Pons (tissue), 1 donor: ENCODE measurements at regions not wholly inside any gene's neighbourhood (a gene's known extent, or its start where the extent isn't known, plus 50 kb on each side); places are given as distances from the start of the nearest gene placed in this dataset.
A peak's percentile ranks its signal among the peaks of the same experiment; 100 is the strongest.
"Not testable (repeated sequence)": the region's sequence is repeated elsewhere in the genome, so short reads cannot be mapped to it uniquely, and the experiment has no call there.

ENCODE experiments used
- DNase-seq: peaks from one replicate; pipeline ENCODE4 v3.0.0-alpha.2; 2016; ENCODE audit warnings: low spot score

GRCh38 chr9:7542693-7543092 is 256.9 kb downstream of the DMAC1 start:
- peak; percentile 71 for DNase-seq

- no peak for DNase-seq
Measured at GRCh38 chr9:7542126-7542525, 257.5 kb downstream of the DMAC1 start.

DNA sequence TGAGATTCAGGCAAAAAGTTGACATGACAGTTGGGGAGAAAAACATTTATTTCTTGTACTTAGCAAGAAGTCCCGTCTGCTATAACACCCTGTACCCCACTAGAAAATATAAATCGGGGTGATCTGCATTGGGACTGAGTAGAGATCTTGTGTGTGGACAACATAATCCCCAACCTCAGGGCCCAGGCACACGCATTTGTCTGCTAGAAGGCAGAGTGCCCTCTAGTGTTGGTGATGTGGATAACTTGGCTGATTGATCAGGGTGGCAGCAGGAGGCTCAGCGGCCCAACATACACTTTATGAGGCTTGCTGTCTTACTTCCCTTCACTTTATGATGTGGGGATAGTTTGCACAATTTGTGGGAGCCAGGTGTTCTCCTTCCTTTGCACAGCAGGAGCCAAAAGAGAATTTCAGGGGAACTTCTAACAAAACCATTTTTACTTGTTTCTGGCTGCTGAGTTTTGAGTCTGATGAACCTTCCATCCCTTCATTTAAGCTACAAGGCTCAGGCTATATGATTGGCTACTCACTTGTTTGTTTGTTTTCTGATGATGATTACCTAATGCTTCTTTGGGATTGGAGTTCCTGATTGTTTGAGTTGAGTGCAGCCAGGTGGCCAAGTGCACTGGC is 263.2 kb downstream of the DMAC1 start:
- DNase-seq, result peak; percentile 56

GRCh38 chr9:7534211-7534935 is 265.2 kb downstream of the DMAC1 start:
- no peak for DNase-seq

- DNase-seq, result no peak
Measured at GRCh38 chr9:7533376-7534090, 266.0 kb downstream of the DMAC1 start.

DNA sequence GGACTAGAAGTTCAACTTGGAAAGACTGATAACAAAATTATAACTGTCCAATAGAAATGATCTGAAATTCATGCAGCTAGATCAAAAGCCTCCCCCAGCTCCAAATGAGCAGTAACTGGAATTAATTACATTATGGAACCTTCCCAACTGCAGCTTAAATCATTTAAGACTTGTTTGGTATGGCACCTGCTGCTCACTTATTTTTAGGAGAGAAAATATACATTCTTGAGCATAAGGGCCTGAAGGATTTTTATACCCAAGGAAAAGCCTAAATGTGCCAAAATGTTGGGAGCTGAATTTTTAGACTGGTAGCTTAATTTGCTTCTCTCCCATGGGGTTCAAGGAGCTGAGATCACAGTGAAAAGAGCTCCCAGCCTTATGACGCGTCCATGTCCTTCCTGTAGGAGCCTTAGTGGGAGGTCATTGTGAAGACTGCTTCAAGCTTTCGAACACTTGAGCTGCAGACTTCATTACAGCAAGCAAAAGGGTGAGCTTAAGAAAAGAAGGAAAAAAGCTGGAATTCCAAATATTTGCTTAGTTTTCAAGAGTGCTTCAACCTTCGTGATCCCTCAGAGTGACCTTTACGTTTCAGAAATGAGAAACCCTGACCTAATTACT is 276.0 kb downstream of the DMAC1 start:
- DNase-seq, result no peak

DNA sequence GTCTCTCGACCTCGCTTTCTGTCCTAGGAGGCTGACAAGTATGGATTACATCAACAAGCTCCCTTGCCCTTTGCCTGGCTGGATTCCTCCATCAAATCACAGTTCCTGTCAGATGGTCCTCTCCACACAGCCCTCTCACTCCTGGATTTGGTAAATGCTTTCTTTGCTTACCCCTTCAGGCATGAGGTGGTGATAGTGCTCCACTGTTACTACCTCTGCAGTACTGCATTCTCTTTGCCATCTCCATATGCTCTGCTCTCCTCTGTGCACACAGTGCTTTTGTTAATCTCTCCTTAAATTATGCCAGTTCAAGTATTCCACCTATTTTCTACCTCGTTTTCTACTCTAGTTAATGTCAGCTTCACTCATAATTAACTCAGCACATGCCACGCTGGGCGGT is 279.2 kb downstream of the DMAC1 start:
- no peak for DNase-seq

DNA sequence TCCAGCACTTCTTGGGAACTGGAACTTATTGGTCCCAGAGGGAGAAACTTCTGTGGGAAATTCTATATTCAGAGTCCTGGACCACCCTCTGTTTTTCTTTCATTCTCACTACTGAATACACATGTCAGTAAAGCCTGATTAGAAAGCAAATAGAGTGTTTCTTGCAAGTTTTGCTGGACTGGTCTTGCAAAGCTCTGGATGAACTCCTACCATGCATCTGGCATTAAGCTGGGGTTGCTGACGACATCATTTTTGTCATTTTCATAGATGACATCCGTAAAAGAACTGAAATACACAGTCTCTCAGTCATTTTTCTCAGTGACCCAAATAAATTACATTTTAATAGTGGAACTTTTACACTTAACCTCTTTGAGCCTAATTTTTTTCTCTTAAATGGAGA is 283.2 kb downstream of the DMAC1 start:
- no peak for DNase-seq

- no peak for DNase-seq
Measured at GRCh38 chr9:7510199-7510598, 289.4 kb downstream of the DMAC1 start.

GRCh38 chr9:7509576-7510145 is 289.9 kb downstream of the DMAC1 start:
- no peak for DNase-seq

DNA sequence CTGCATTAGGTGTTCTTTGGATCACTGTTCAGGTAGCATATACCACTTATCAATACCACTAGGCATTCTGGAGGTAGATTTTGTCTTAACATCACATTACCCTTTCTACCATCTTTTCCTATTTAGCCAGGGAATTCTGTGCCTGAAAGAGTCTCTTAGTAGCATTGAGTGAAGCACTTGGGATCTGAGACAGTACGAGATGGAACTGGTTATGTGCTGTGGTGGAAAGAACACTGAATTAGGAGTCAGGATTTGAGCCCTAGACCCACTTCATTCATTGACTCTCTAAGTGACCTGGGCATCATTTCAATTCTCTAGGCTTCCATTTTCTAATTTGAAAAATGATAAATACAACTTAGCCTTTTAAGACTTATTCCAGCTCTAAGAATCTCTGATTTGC is 291.1 kb downstream of the DMAC1 start:
- DNase-seq, result no peak

GRCh38 chr9:7507566-7508270 is 291.9 kb downstream of the DMAC1 start:
- no peak for DNase-seq

DNA sequence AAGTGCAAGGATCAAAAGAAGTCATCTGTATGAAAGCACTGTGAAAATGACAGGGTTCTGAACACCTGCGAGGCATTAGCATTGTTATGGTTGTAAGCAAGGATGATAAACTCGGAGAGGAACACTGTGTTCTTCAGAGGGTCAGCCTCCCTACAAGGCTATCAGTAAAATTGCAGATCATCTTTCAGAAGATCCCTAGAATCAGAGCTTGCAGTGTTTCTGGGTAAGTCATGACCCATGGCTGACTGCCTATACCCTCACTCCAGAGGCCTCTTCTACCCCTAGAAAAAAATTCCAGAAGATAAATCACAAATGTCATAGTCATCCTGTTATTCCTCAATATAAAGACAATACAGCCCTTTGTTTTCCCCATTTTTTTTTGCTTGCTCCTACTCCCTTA is 292.6 kb downstream of the DMAC1 start:
- no peak for DNase-seq

GRCh38 chr9:7500521-7500920 is 299.1 kb downstream of the DMAC1 start:
- DNase-seq, result no peak

GRCh38 chr9:7491641-7492040 is 307.9 kb downstream of the DMAC1 start:
- no peak for DNase-seq

DNA sequence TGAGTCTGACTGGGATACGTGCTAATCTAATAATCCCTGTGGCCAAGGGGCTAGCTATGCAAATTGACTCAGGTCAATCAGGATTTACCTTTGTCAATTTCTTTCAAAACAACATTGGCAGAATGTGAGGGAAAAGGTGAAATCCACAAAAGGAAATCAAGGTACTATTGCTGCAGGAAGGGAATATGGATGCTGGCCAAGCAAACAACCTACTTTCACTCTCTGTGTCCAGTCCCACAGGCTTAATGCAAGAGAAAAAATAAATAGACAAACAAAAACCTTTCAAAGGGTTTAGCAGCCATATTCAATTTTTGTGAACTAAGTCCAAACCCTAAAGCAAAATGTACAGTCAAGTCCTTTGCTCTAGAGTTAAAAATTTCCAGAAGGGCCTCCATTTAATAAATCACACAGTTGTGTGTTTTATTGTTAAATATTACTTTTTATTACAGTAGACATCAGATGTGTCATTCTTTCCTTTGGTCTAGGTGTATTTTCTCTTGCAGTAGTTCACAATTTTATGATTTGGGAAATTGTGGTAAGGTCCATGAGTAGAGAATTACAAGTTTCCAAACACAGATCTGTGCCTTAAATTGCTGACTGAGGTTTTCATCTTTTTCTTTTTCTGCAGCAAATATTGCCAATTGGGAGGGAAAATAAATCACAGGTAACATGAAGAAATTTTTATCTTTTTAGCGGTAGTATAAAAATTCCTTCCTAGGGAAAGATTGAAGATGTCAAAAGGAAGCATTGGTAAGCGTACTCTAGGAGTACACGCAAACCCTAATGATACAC is 309.1 kb downstream of the DMAC1 start:
- DNase-seq, result no peak

DNA sequence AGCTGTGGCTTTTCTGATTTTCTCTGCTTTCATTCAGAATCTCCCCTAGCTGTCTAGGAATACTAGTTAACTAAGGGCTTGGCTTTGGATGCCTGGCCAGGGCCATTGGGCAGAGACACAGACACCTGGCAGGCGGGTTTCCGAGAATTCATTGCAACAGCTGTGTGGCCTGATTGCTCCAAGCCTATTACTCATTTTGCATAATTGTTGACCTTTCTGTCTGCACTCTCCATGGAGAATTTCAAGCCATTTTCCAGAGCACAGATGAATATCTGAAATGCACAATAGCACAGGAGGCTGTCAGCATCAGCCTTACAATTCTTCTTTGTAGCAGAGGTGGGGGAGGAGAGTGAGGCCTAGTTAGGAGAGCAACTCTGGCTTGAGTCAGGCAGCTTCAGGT is 310.5 kb downstream of the DMAC1 start:
- no peak for DNase-seq

DNA sequence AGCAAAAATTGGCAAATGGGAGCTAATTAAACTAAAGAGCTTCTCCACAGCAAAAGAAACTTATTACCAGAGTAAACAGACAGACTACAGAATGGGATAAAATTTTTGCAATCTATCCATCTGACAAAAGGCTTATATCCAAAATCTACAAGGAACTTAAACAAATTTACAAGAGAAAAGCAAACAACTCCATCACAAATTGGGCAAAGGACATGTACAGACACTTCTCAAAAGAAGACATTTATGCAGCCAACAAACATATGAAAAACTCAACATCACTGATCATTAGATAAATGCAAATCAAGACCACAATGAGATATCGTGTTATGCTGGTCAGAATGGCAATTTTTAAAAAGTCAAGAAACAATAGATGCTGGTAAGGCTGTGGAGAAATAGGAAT is 315.6 kb downstream of the DMAC1 start:
- not testable (repeated sequence) for DNase-seq

GRCh38 chr9:7481570-7481969 is 318.0 kb downstream of the DMAC1 start:
- DNase-seq, result no peak

GRCh38 chr9:7479300-7479699 is 320.3 kb downstream of the DMAC1 start:
- no peak for DNase-seq

DNA sequence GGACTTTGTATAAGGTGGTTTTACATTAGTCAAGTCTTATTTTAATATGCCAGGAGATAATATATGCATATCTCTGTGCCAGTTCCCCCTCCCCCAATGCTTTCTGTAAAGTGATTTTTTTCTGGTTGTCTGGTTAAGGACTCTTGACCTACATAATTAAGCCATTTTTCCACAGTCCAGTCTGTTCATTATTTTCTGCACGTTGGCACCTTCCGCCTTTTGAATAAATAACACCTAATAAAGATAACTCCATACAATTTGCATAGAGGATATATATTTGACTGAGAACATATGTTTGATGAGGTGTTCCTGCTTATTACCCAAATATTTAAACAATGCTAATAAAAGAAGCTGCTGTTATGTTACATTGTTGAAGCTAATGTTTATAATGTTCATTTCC is 320.9 kb downstream of the DMAC1 start:
- no peak for DNase-seq
